GM23338 (cell line): ENCODE measurements at regions not wholly inside any gene's neighbourhood (a gene's known extent, or its start where the extent isn't known, plus 50 kb on each side); places are given as distances from the start of the nearest gene placed in this dataset.
A peak's percentile ranks its signal among the peaks of the same experiment; 100 is the strongest.

Experiments used
- ATAC-seq: fragments of 200-7000 bp; cut with Tn5 transposase; 3 replicates; pipeline ENCODE4 v1.9.1; 2020
- DNase-seq: peaks from one replicate; pipeline ENCODE4 v3.0.0-alpha.2; 2015; ENCODE audit warnings: low spot score
- H2AFZ ChIP-seq: fragments of 200-600 bp; sonication (generic); 2 replicates; pipeline ENCODE4 v1.8.0; 2016; ENCODE audit warnings: antibody characterized with exemption, mild to moderate bottlenecking, moderate library complexity
- H3F3A ChIP-seq: fragments of 200-600 bp; sonication (generic); replicated peaks from 2 replicates; pipeline ENCODE4 v1.8.0; 2017; ENCODE audit warnings: antibody characterized with exemption, mixed run types, low read depth
- H3K27ac ChIP-seq: fragments of 200-600 bp; sonication (generic); 2 replicates; pipeline ENCODE4 v1.6.1; 2016; ENCODE audit warnings: low read depth
- H3K27me3 ChIP-seq: fragments of 200-600 bp; sonication (generic); 2 replicates; pipeline ENCODE4 v1.8.0; 2016; ENCODE audit warnings: mild to moderate bottlenecking, mixed run types, moderate library complexity; ENCODE audit not compliant: insufficient read depth
- H3K36me3 ChIP-seq: fragments of 200-600 bp; sonication (generic); 2 replicates; pipeline ENCODE4 v1.8.0; 2016; ENCODE audit warnings: mild to moderate bottlenecking; ENCODE audit not compliant: insufficient read depth
- H3K4me1 ChIP-seq: fragments of 200-600 bp; sonication (generic); 2 replicates; pipeline ENCODE4 v1.8.0; 2016; ENCODE audit warnings: mild to moderate bottlenecking, moderate library complexity; ENCODE audit not compliant: insufficient read depth
- H3K4me2 ChIP-seq: fragments of 200-600 bp; sonication (generic); 2 replicates; pipeline ENCODE4 v1.7.1; 2017; ENCODE audit warnings: mixed run types
- H3K4me3 ChIP-seq: fragments of 200-600 bp; sonication (generic); 2 replicates; pipeline ENCODE4 v1.6.1; 2016; ENCODE audit warnings: mixed run types
- H3K79me2 ChIP-seq: fragments of 200-600 bp; sonication (generic); replicated peaks from 2 replicates; pipeline ENCODE4 v1.8.0; 2017; ENCODE audit warnings: mild to moderate bottlenecking; ENCODE audit not compliant: insufficient read depth
- H3K9me2 ChIP-seq: fragments of 200-600 bp; sonication (generic); 2 replicates; pipeline ENCODE4 v1.8.0; 2017; ENCODE audit not compliant: insufficient read depth
- H4K20me1 ChIP-seq: fragments of 200-600 bp; sonication (generic); replicated peaks from 2 replicates; pipeline ENCODE4 v1.8.0; 2017; ENCODE audit warnings: mild to moderate bottlenecking; ENCODE audit not compliant: insufficient read depth
- H3K27ac Mint-ChIP-seq: 2 replicates; pipeline ENCODE4 v1.8.0; 2020; ENCODE audit warnings: inconsistent platforms, mild to moderate bottlenecking, moderate library complexity, mixed read lengths
- H3K27me3 Mint-ChIP-seq: 3 replicates; pipeline ENCODE4 v1.8.0; 2022; ENCODE audit warnings: low read depth, mild to moderate bottlenecking, moderate library complexity, mixed read lengths, inconsistent platforms; ENCODE audit not compliant: insufficient read depth, poor library complexity
- H3K36me3 Mint-ChIP-seq: 3 replicates; pipeline ENCODE4 v1.8.0; 2021; ENCODE audit warnings: low read depth, mild to moderate bottlenecking, inconsistent platforms, moderate library complexity, mixed read lengths
- H3K4me1 Mint-ChIP-seq: 3 replicates; pipeline ENCODE4 v1.8.0; 2020; ENCODE audit warnings: mild to moderate bottlenecking, inconsistent platforms, mixed read lengths
- H3K4me3 Mint-ChIP-seq: 3 replicates; pipeline ENCODE4 v1.8.0; 2021; ENCODE audit warnings: moderate library complexity, mild to moderate bottlenecking, inconsistent platforms, mixed read lengths
- H3K9me3 Mint-ChIP-seq: 3 replicates; pipeline ENCODE4 v1.8.0; 2020; ENCODE audit warnings: moderate library complexity, mild to moderate bottlenecking, inconsistent platforms, mixed read lengths
- CREB1 ChIP-seq: fragments of 250-450 bp; sonication (Bioruptor Pico); IDR thresholded peaks from 2 replicates; pipeline ENCODE4 v1.5.0; 2020; ENCODE audit warnings: low read depth, mild to moderate bottlenecking, moderate library complexity
- CTCF ChIP-seq, 2 experiments: fragments of 200-600 bp in 1 of 2; sonication (generic) in 1 of 2; conservative IDR thresholded peaks; 2 replicates each; pipeline versions ENCODE4 v1.5.1 to v1.6.1; 2016 to 2017; ENCODE audit warnings: antibody characterized with exemption in 2 of 2, low read depth in 2 of 2, mild to moderate bottlenecking in 2 of 2, moderate library complexity in 1 of 2
- ETS1 ChIP-seq: IDR thresholded peaks from 2 replicates; pipeline ENCODE4 v1.6.1; 2016; ENCODE audit warnings: antibody characterized with exemption
- EZH2 ChIP-seq: fragments of 200-600 bp; sonication (generic); IDR thresholded peaks from one replicate; pipeline ENCODE4 v1.8.0; 2017; ENCODE audit warnings: antibody characterized with exemption, mild to moderate bottlenecking, low read depth; ENCODE audit not compliant: unreplicated experiment
- EZH2phosphoT487 ChIP-seq: fragments of 200-600 bp; sonication (generic); IDR thresholded peaks from one replicate; pipeline ENCODE4 v1.8.1; 2018; ENCODE audit warnings: antibody characterized with exemption; ENCODE audit not compliant: unreplicated experiment
- JUNB ChIP-seq: IDR thresholded peaks from one replicate; pipeline ENCODE4 v1.6.1; 2016; ENCODE audit warnings: antibody characterized with exemption; ENCODE audit not compliant: unreplicated experiment
- NANOG ChIP-seq: IDR thresholded peaks from 2 replicates; pipeline ENCODE4 v1.6.1; 2016; ENCODE audit warnings: antibody characterized with exemption, borderline replicate concordance
- POLR2AphosphoS5 ChIP-seq: IDR thresholded peaks from 2 replicates; pipeline ENCODE4 v1.6.1; 2016; ENCODE audit warnings: antibody characterized with exemption, low read depth
- REST ChIP-seq: IDR thresholded peaks from one replicate; pipeline ENCODE4 v1.6.1; 2018; ENCODE audit warnings: antibody characterized with exemption; ENCODE audit not compliant: unreplicated experiment
- STAT1 ChIP-seq: IDR thresholded peaks from one replicate; pipeline ENCODE4 v1.6.1; 2016; ENCODE audit warnings: antibody characterized with exemption; ENCODE audit not compliant: unreplicated experiment
- ZNF114 ChIP-seq: fragments of 250-450 bp; sonication (Bioruptor Pico); IDR thresholded peaks from 2 replicates; pipeline ENCODE4 v1.5.0; 2020; ENCODE audit warnings: mild to moderate bottlenecking, moderate library complexity
- ZNF331 ChIP-seq: fragments of 250-450 bp; sonication (Bioruptor Pico); IDR thresholded peaks from 2 replicates; pipeline ENCODE4 v1.5.0; 2020; ENCODE audit warnings: low read depth, mild to moderate bottlenecking, moderate library complexity
- ZNF462 ChIP-seq: fragments of 250-450 bp; sonication (Bioruptor Pico); IDR thresholded peaks from 2 replicates; pipeline ENCODE4 v1.5.0; 2020; ENCODE audit warnings: mild to moderate bottlenecking, moderate library complexity

GRCh38 chr17:34503528-34504195, 75.7 kb upstream of the TMEM132E start:
- H3K4me3 ChIP-seq: no peak overlapping the region
- no peaks in the 10 kb centered on the region for H3K4me1 Mint-ChIP-seq
- H3K9me2 ChIP-seq: no peaks in the 10 kb centered on the region
- ATAC-seq (peak; percentile 50), DNase-seq (no peak)
- H3K27ac ChIP-seq: no peak overlapping the region
- H3K36me3 ChIP-seq: no peaks in the 10 kb centered on the region
- no peak for TF ChIP-seq NANOG
- no peak for TF ChIP-seq EZH2
- TF ChIP-seq CTCF (conservative IDR thresholded peaks at IDR 0.05; ENCODE audit: low read depth in 2 of 2): no peak
- TF ChIP-seq POLR2AphosphoS5: no peak
- TF ChIP-seq ZNF331 (CRISPR knock-in tag): no peak
- no peak for TF ChIP-seq JUNB
- no peak for TF ChIP-seq STAT1
- TF ChIP-seq EZH2phosphoT487: no peak
- no peak for TF ChIP-seq ZNF462 (CRISPR knock-in tag)
- TF ChIP-seq CREB1 (CRISPR knock-in tag): no peak
- TF ChIP-seq ETS1: no peak
- no peak for TF ChIP-seq REST
- no peak for TF ChIP-seq ZNF114 (CRISPR knock-in tag)
- H3K36me3 Mint-ChIP-seq: no peaks in the 10 kb centered on the region
- no peak overlapping the region for H3K27ac Mint-ChIP-seq
- no peaks in the 10 kb centered on the region for H3F3A ChIP-seq
- 0 out of 2 replicates have a peak, but pooled peaks cover 3% of the 10 kb centered on the region for H3K27me3 ChIP-seq
- no peaks in the 10 kb centered on the region for H3K4me1 ChIP-seq
- no peaks in the 10 kb centered on the region for H3K9me3 Mint-ChIP-seq
- no peak overlapping the region for H3K4me3 Mint-ChIP-seq
- H3K4me2 ChIP-seq: no peak overlapping the region
- H2AFZ ChIP-seq: no peak overlapping the region
- no peaks in the 10 kb centered on the region; the same call in 1 of the 2 replicates for H3K79me2 ChIP-seq
- peaks cover 2% of the 10 kb centered on the region for H3K27me3 Mint-ChIP-seq
- no peaks in the 10 kb centered on the region; the same call in 1 of the 2 replicates for H4K20me1 ChIP-seq
